Lower leg skin (tissue), 3 donors: ENCODE measurements at regions not wholly inside any gene's neighbourhood (a gene's known extent, or its start where the extent isn't known, plus 50 kb on each side); places are given as distances from the start of the nearest gene placed in this dataset.

ENCODE experiments used
- CTCF ChIP-seq, 3 donors: fragments of 450-650 bp; IDR thresholded peaks; one replicate each; pipeline ENCODE4 v1.5.1; 2016; ENCODE audit warnings: antibody characterized with exemption in 3 of 3, mild to moderate bottlenecking in 3 of 3, moderate library complexity in 2 of 3
- POLR2A ChIP-seq, 2 donors: fragments of 450-650 bp; IDR thresholded peaks; one replicate each; pipeline ENCODE4 v1.6.1; 2016 to 2017; ENCODE audit warnings: antibody characterized with exemption in 2 of 2, mild to moderate bottlenecking in 1 of 2, moderate library complexity in 1 of 2

- TF ChIP-seq CTCF (IDR thresholded peaks at IDR 0.05) = no peak
- no peak for TF ChIP-seq POLR2A (IDR thresholded peaks at IDR 0.05)
Observed at GRCh38 chr18:40366521-40366920, 1588.5 kb upstream of the PIK3C3 start.
